MM.1S (cell line): ENCODE measurements at regions not wholly inside any gene's neighbourhood (a gene's known extent, or its start where the extent isn't known, plus 50 kb on each side); places are given as distances from the start of the nearest gene placed in this dataset.
A peak's percentile ranks its signal among the peaks of the same experiment; 100 is the strongest.

ENCODE experiments used
- DNase-seq: peaks from one replicate; pipeline ENCODE4 v3.0.0-alpha.2; 2015
- H2AFZ ChIP-seq: fragments of 300-600 bp; sonication (generic); 2 replicates; pipeline ENCODE4 v1.6.0; 2016; ENCODE audit warnings: antibody characterized with exemption, low read length
- H3F3A ChIP-seq: fragments of 300-600 bp; sonication (generic); 2 replicates; pipeline ENCODE4 v1.6.1; 2016; ENCODE audit warnings: mild to moderate bottlenecking, antibody characterized with exemption, low read length, moderate library complexity, mixed read lengths; ENCODE audit not compliant: insufficient read depth
- H3K27ac ChIP-seq: fragments of 300-600 bp; sonication (generic); 2 replicates; pipeline ENCODE4 v1.5.1; 2016; ENCODE audit warnings: mild to moderate bottlenecking, low read length
- H3K27me3 ChIP-seq: fragments of 300-600 bp; sonication (generic); replicated peaks from 2 replicates; pipeline ENCODE4 v1.6.0; 2016; ENCODE audit warnings: low read length; ENCODE audit not compliant: insufficient read depth
- H3K36me3 ChIP-seq: fragments of 300-600 bp; sonication (generic); replicated peaks from 2 replicates; pipeline ENCODE4 v1.6.1; 2016; ENCODE audit warnings: mild to moderate bottlenecking, low read length, mixed read lengths; ENCODE audit not compliant: insufficient read depth
- H3K4me1 ChIP-seq: fragments of 300-600 bp; sonication (generic); 2 replicates; pipeline ENCODE4 v1.6.1; 2016; ENCODE audit warnings: low read length, mixed read lengths
- H3K4me2 ChIP-seq: fragments of 300-600 bp; sonication (generic); 2 replicates; pipeline ENCODE4 v1.6.0; 2016; ENCODE audit warnings: low read depth, low read length
- H3K4me3 ChIP-seq: fragments of 300-600 bp; sonication (generic); 2 replicates; pipeline ENCODE4 v1.5.1; 2016; ENCODE audit warnings: low read length, mixed read lengths
- H3K79me2 ChIP-seq: fragments of 300-600 bp; sonication (generic); 2 replicates; pipeline ENCODE4 v1.6.1; 2016; ENCODE audit warnings: mixed run types, low read length, mixed read lengths
- H3K9ac ChIP-seq: fragments of 300-600 bp; sonication (generic); 2 replicates; pipeline ENCODE4 v1.6.1; 2016; ENCODE audit warnings: low read length, mixed read lengths
- H3K9me2 ChIP-seq: fragments of 300-600 bp; sonication (generic); replicated peaks from 2 replicates; pipeline ENCODE4 v1.6.1; 2016; ENCODE audit warnings: mild to moderate bottlenecking, low read length, mixed read lengths; ENCODE audit not compliant: insufficient read depth
- H3K9me3 ChIP-seq: fragments of 300-600 bp; sonication (generic); replicated peaks from 2 replicates; pipeline ENCODE4 v1.6.1; 2016; ENCODE audit warnings: mild to moderate bottlenecking, low read length, mixed read lengths; ENCODE audit not compliant: insufficient read depth
- H4K20me1 ChIP-seq: fragments of 300-600 bp; sonication (generic); 2 replicates; pipeline ENCODE4 v1.6.1; 2016; ENCODE audit warnings: mild to moderate bottlenecking, low read length, moderate library complexity, mixed read lengths; ENCODE audit not compliant: insufficient read depth
- EZH2 ChIP-seq: fragments of 300-600 bp; sonication (generic); optimal IDR thresholded peaks from 2 replicates; pipeline ENCODE3; 2017; ENCODE audit warnings: low read depth, mild to moderate bottlenecking, antibody characterized with exemption, low read length, mixed read lengths
- EZH2phosphoT487 ChIP-seq: fragments of 300-600 bp; sonication (generic); IDR thresholded peaks from 2 replicates; pipeline ENCODE4 v1.6.1; 2018; ENCODE audit warnings: antibody characterized with exemption, low read length
- TF ChIP-seq, protein P1 (sequence below): fragments of 300-600 bp; sonication (generic); IDR thresholded peaks from 2 replicates; pipeline ENCODE4 v1.5.1; 2016; ENCODE audit warnings: antibody characterized with exemption, low read length, mixed read lengths

DNA sequence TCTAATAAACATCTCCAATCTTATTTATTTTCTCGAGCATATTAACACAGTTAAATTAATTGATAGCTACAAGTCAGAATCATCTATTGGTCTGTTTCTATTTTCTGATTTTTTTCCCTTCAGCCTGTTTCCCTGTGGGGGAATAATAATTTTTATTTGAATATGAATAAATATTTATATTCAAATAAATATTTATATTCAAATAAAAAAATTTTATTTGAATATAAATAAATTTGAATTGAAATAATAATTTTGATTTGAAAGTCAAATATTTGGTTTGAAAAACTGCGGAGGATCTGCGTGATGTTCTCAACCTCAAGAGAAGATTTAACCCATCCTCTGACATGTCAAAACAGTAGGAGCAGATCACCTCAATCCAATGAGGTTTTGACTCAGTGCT, 380.1 kb upstream of the MEIS2 start:
- H4K20me1 ChIP-seq: no peaks in the 10 kb centered on the region
- H3K79me2 ChIP-seq: no peaks in the 10 kb centered on the region
- H3K27ac ChIP-seq: peak overlapping the region; percentile 65; the same call in 1 of the 2 replicates
- no peaks in the 10 kb centered on the region for H3K27me3 ChIP-seq
- no peak overlapping the region for H3K4me3 ChIP-seq
- peak overlapping the region; percentile 70 for H3K4me2 ChIP-seq
- no peaks in the 10 kb centered on the region for H3K9me2 ChIP-seq
- peak overlapping the region; percentile 24 for H3K9ac ChIP-seq
- no peak for DNase-seq
- H2AFZ ChIP-seq: peak overlapping the region; percentile 75
- H3K9me3 ChIP-seq: no peaks in the 10 kb centered on the region
- no peaks in the 10 kb centered on the region for H3K36me3 ChIP-seq
- TF ChIP-seq, protein P1, sequence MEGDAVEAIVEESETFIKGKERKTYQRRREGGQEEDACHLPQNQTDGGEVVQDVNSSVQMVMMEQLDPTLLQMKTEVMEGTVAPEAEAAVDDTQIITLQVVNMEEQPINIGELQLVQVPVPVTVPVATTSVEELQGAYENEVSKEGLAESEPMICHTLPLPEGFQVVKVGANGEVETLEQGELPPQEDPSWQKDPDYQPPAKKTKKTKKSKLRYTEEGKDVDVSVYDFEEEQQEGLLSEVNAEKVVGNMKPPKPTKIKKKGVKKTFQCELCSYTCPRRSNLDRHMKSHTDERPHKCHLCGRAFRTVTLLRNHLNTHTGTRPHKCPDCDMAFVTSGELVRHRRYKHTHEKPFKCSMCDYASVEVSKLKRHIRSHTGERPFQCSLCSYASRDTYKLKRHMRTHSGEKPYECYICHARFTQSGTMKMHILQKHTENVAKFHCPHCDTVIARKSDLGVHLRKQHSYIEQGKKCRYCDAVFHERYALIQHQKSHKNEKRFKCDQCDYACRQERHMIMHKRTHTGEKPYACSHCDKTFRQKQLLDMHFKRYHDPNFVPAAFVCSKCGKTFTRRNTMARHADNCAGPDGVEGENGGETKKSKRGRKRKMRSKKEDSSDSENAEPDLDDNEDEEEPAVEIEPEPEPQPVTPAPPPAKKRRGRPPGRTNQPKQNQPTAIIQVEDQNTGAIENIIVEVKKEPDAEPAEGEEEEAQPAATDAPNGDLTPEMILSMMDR: no peak
- peaks cover 11% of the 10 kb centered on the region for H3K4me1 ChIP-seq
- peaks cover 8% of the 10 kb centered on the region for H3F3A ChIP-seq

DNA sequence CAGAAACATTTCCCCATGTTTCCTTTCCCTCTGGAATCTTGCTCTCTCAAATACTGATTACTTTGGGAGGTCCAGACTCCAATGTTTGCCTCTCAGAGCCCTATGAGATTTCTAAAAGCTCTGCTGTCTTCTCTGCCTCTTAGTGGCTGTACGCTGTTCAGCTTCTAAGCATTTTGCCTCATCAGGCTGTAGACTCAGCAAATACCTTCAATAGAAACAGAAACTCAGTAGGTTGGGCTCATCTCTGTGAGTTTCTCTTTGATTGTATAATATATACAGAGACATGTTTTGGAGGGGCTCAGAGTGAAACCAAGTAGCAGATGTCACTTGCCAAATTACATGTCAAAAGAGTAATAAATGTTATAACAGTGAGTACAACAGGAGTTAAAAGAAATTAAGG, 380.8 kb upstream of the MEIS2 start:
- Histone ChIP-seq H3F3A (peaks cover 8% of the 10 kb centered on the region), H4K20me1 (no peaks in the 10 kb centered on the region), H3K79me2 (no peaks in the 10 kb centered on the region), H3K27me3 (no peaks in the 10 kb centered on the region), H2AFZ (peak overlapping the region; percentile 75), H3K9me2 (no peaks in the 10 kb centered on the region), H3K4me1 (peaks cover 11% of the 10 kb centered on the region), H3K4me2 (peak overlapping the region; percentile 70), H3K27ac (peak overlapping the region; percentile 65; the same call in 1 of the 2 replicates), H3K9me3 (no peaks in the 10 kb centered on the region), H3K9ac (peak overlapping the region; percentile 24), H3K36me3 (no peaks in the 10 kb centered on the region), H3K4me3 (no peak overlapping the region; the same call in 1 of the 2 replicates)
- peak; percentile 92 for DNase-seq
- TF ChIP-seq EZH2 (no peak), EZH2phosphoT487 (no peak)
- TF ChIP-seq, protein P1: peak; percentile 18; the same call in 1 of the 2 replicates

DNA sequence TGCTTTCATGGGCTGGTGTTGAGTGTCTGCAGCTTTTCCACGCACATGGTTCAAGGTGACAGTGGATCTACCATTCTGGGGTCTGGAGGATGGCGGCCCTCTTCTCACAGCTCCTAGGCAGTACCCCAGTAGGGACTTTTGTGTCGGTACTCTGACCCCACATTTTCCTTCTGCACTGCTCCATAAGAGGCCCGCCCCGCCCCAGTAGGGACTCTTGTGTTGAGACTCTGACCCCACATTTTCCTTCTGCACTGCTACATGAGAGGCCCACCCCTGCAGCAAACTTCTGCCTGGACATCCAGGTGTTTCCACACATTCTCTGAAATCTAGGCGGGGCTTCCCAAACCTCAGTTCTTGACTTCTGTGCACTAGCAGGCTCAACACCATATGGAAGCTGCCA, 383.4 kb upstream of the MEIS2 start:
- Histone ChIP-seq H2AFZ (no peak overlapping the region), H3K9me3 (no peaks in the 10 kb centered on the region), H3K4me3 (no peak overlapping the region), H3K36me3 (no peaks in the 10 kb centered on the region), H3F3A (peaks cover 8% of the 10 kb centered on the region), H3K79me2 (no peaks in the 10 kb centered on the region), H3K9ac (no peak overlapping the region), H3K27me3 (no peaks in the 10 kb centered on the region), H3K4me2 (no peak overlapping the region), H3K27ac (no peak overlapping the region), H3K9me2 (no peaks in the 10 kb centered on the region), H3K4me1 (peaks cover 11% of the 10 kb centered on the region), H4K20me1 (no peaks in the 10 kb centered on the region)
- DNase-seq: no peak
- TF ChIP-seq, protein P1: no peak
- TF ChIP-seq EZH2 (no peak), EZH2phosphoT487 (no peak)
